ENCODE measurements at regions not wholly inside any gene's neighbourhood (a gene's known extent, or its start where the extent isn't known, plus 50 kb on each side); places are given as distances from the start of the nearest gene placed in this dataset.

DNA sequence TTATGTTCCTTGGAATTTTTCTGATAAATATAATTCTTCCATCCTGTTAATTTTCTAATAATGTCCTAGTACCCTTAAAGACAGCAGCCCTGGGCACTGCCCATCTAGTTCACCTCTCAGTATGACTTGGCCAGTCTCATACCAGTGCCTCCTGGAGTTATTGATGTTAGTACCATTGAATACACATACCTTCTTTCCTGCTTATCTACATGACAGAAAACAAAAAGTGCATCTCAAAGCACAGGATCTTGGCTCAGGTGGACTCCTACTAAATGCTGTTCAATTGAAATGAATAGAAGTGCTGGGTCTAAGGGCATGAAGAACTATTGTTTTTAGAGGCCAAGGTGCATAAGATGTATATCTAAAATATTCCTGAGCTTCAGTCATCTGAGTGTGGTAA, 669.7 kb downstream of the NR2F1-AS1 start:
- no peak for TF ChIP-seq EZH2 (IDR thresholded peaks at IDR 0.05; ENCODE audit: borderline replicate concordance, insufficient read depth, low read depth, low read length, poor library complexity, severe bottlenecking)
- TF ChIP-seq, protein P1, sequence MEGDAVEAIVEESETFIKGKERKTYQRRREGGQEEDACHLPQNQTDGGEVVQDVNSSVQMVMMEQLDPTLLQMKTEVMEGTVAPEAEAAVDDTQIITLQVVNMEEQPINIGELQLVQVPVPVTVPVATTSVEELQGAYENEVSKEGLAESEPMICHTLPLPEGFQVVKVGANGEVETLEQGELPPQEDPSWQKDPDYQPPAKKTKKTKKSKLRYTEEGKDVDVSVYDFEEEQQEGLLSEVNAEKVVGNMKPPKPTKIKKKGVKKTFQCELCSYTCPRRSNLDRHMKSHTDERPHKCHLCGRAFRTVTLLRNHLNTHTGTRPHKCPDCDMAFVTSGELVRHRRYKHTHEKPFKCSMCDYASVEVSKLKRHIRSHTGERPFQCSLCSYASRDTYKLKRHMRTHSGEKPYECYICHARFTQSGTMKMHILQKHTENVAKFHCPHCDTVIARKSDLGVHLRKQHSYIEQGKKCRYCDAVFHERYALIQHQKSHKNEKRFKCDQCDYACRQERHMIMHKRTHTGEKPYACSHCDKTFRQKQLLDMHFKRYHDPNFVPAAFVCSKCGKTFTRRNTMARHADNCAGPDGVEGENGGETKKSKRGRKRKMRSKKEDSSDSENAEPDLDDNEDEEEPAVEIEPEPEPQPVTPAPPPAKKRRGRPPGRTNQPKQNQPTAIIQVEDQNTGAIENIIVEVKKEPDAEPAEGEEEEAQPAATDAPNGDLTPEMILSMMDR (IDR thresholded peaks at IDR 0.05) = no peak
- H3K27me3 ChIP-seq (replicated peaks in 1 of 4; ENCODE audit: control extremely low read depth in 1 of 4, control insufficient read depth in 3 of 4, insufficient read depth in 4 of 4, low read length in 3 of 4) = no peaks in the 10 kb centered on the region
- no peaks in the 10 kb centered on the region for H3K4me1 ChIP-seq (ENCODE audit: control insufficient read depth in 2 of 2, insufficient read depth in 2 of 2, low read length in 2 of 2)
- intact Hi-C loops (cut with micrococcal nuclease) = no loop called here
- H3K4me2 ChIP-seq (replicated peaks; ENCODE audit: low read depth, low read length, poor library complexity, severe bottlenecking) = no peak overlapping the region
- no peak overlapping the region for H3K4me3 ChIP-seq (ENCODE audit: control extremely low read depth in 1 of 5, extremely low read depth in 1 of 5, insufficient read depth in 1 of 5, low read depth in 2 of 5, low read length in 4 of 5)
- Mint-ChIP-seq H3K27me3 (no peaks in the 10 kb centered on the region), H3K27ac (no peak overlapping the region), H3K4me1 (no peaks in the 10 kb centered on the region), H3K9me3 (ENCODE audit: insufficient read depth) (no peaks in the 10 kb centered on the region), H3K4me3 (no peak overlapping the region)
- POLR2A ChIA-PET = no interaction called here
- no peaks in the 10 kb centered on the region for H3K9me3 ChIP-seq (ENCODE audit: control extremely low read depth in 1 of 3, control insufficient read depth in 2 of 3, insufficient read depth in 1 of 3, low read length in 2 of 3)
- no peak overlapping the region for H3K9ac ChIP-seq (ENCODE audit: low read length)
- DNase-seq = no peak
- no peaks in the 10 kb centered on the region for H3K79me2 ChIP-seq (ENCODE audit: control insufficient read depth, insufficient read depth, low read length)
- CTCF ChIA-PET = no interaction called here
- no peaks in the 10 kb centered on the region for H3K36me3 ChIP-seq (replicated peaks in 1 of 2; ENCODE audit: control extremely low read depth in 1 of 2, control insufficient read depth in 1 of 2, extremely low read depth in 1 of 2, insufficient read depth in 2 of 2, low read length in 1 of 2)
- no peak overlapping the region for H2AFZ ChIP-seq (ENCODE audit: insufficient read depth, low read depth, low read length, poor library complexity, severe bottlenecking)
- no peak for ATAC-seq (ENCODE audit: low read depth)
- no peaks in the 10 kb centered on the region for H4K20me1 ChIP-seq (ENCODE audit: control insufficient read depth, insufficient read depth, low read length, poor library complexity, severe bottlenecking)
- H3K27ac ChIP-seq (ENCODE audit: low read length in 2 of 2) = no peak overlapping the region

DNA sequence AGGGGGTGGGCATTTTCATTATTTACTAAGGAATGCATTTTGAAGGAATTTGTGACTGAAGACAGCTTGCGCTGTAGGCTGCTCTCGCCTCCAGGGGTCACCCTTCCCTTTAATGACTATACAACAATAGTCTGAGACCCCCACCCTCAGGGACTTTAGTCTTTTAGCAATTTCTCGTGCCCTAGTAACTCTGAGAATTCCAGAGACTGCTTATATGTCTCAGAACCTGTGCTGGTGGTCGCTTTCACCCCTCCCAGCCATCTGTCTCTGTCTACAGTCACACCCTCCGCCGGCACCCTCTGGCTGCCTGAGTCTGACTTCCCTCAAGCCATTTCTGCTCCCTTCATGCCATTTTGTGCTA, 671.4 kb downstream of the NR2F1-AS1 start:
- WGBS (ENCODE audit: insufficient coverage) = 24% methylated on average over 4 of the region's 6 CpGs
- no peak for TF ChIP-seq EZH2 (IDR thresholded peaks at IDR 0.05; ENCODE audit: borderline replicate concordance, insufficient read depth, low read depth, low read length, poor library complexity, severe bottlenecking)
- TF ChIP-seq, protein P1 (IDR thresholded peaks at IDR 0.05) = no peak
- H3K9me3 ChIP-seq (ENCODE audit: control extremely low read depth in 1 of 3, control insufficient read depth in 2 of 3, insufficient read depth in 1 of 3, low read length in 2 of 3) = no peaks in the 10 kb centered on the region
- CTCF ChIA-PET = no interaction called here
- H3K36me3 ChIP-seq (replicated peaks in 1 of 2; ENCODE audit: control extremely low read depth in 1 of 2, control insufficient read depth in 1 of 2, extremely low read depth in 1 of 2, insufficient read depth in 2 of 2, low read length in 1 of 2) = no peaks in the 10 kb centered on the region
- Mint-ChIP-seq H3K4me3 (no peak overlapping the region), H3K27ac (no peak overlapping the region), H3K4me1 (no peaks in the 10 kb centered on the region), H3K9me3 (ENCODE audit: insufficient read depth) (no peaks in the 10 kb centered on the region), H3K27me3 (no peaks in the 10 kb centered on the region)
- H3K4me2 ChIP-seq (replicated peaks; ENCODE audit: low read depth, low read length, poor library complexity, severe bottlenecking) = no peak overlapping the region
- no peak overlapping the region for H3K4me3 ChIP-seq (ENCODE audit: control extremely low read depth in 1 of 5, extremely low read depth in 1 of 5, insufficient read depth in 1 of 5, low read depth in 2 of 5, low read length in 4 of 5)
- intact Hi-C loops (cut with micrococcal nuclease) = no loop called here
- no peak overlapping the region for H2AFZ ChIP-seq (ENCODE audit: insufficient read depth, low read depth, low read length, poor library complexity, severe bottlenecking)
- no peak overlapping the region for H3K9ac ChIP-seq (ENCODE audit: low read length)
- H3K4me1 ChIP-seq (ENCODE audit: control insufficient read depth in 2 of 2, insufficient read depth in 2 of 2, low read length in 2 of 2) = no peaks in the 10 kb centered on the region
- H3K27me3 ChIP-seq (replicated peaks in 1 of 4; ENCODE audit: control extremely low read depth in 1 of 4, control insufficient read depth in 3 of 4, insufficient read depth in 4 of 4, low read length in 3 of 4) = no peaks in the 10 kb centered on the region
- H3K27ac ChIP-seq (ENCODE audit: low read length in 2 of 2) = no peak overlapping the region
- POLR2A ChIA-PET = no interaction called here
- ATAC-seq (ENCODE audit: low read depth) = no peak
- DNase-seq = no peak
- H4K20me1 ChIP-seq (ENCODE audit: control insufficient read depth, insufficient read depth, low read length, poor library complexity, severe bottlenecking) = no peaks in the 10 kb centered on the region
- no peaks in the 10 kb centered on the region for H3K79me2 ChIP-seq (ENCODE audit: control insufficient read depth, insufficient read depth, low read length)

Data from B cell (primary cell).